SK-N-SH (cell line): ENCODE measurements at regions not wholly inside any gene's neighbourhood (a gene's known extent, or its start where the extent isn't known, plus 50 kb on each side); places are given as distances from the start of the nearest gene placed in this dataset.

Experiments used
- CTCF ChIA-PET: fragments of 300-600, 350-600 bp; formaldehyde crosslinking; extraction: SDS; loops from one replicate; lab custom pipeline; 2021; lab: Yijun Ruan, JAX
- POLR2A ChIA-PET: fragments of 350-600 bp; sonication (Branson Sonifier 250); formaldehyde crosslinking; extraction: SDS; loops from one replicate; lab custom pipeline; 2020; ENCODE audit warnings: antibody characterized with exemption, inconsistent platforms; lab: Yijun Ruan, JAX
- DNase-seq: peaks from one replicate; pipeline ENCODE4 v3.0.0; 2012
- H2AFZ ChIP-seq: fragments of 200-600 bp; sonication (generic); 2 replicates; pipeline ENCODE4 v1.8.1; 2016; ENCODE audit warnings: antibody characterized with exemption, mild to moderate bottlenecking, low read depth
- H3F3A ChIP-seq: fragments of 200-600 bp; sonication (generic); replicated peaks from 2 replicates; pipeline ENCODE3; 2016; ENCODE audit warnings: antibody characterized with exemption, mild to moderate bottlenecking; ENCODE audit not compliant: insufficient read depth
- H3K27ac ChIP-seq, 2 experiments: fragments of 200-500 bp in 1 of 2; fragments of 200-600 bp in 1 of 2; sonication (Bioruptor generic) in 1 of 2; sonication (generic), shearing (Covaris generic) in 1 of 2; 2 replicates each; pipeline versions ENCODE4 v1.5.1 to v1.6.1; 2014 to 2016; ENCODE audit warnings: low read depth in 2 of 2, inconsistent platforms in 1 of 2, low read length in 1 of 2, mild to moderate bottlenecking in 1 of 2, mixed read lengths in 1 of 2
- H3K27me3 ChIP-seq: fragments of 200-600 bp; sonication (generic), shearing (Covaris generic); 2 replicates; pipeline ENCODE4 v1.6.1; 2016; ENCODE audit warnings: mixed run types; ENCODE audit not compliant: insufficient read depth
- H3K36me3 ChIP-seq, 2 experiments: fragments of 200-500 bp in 1 of 2; fragments of 200-600 bp in 1 of 2; sonication (Bioruptor generic) in 1 of 2; sonication (generic) in 1 of 2; replicated peaks in 1 of 2; 2 replicates each; pipeline versions ENCODE3 to v1.5.1; 2014 to 2016; ENCODE audit warnings: low read length in 1 of 2, mild to moderate bottlenecking in 1 of 2; ENCODE audit not compliant: insufficient read depth in 2 of 2, control insufficient read depth in 1 of 2
- H3K4me1 ChIP-seq, 2 experiments: fragments of 200-500 bp in 1 of 2; fragments of 200-600 bp in 1 of 2; sonication (Bioruptor generic) in 1 of 2; sonication (generic), shearing (Covaris generic) in 1 of 2; 2 replicates each; pipeline versions ENCODE4 v1.5.1 to v1.6.1; 2014 to 2016; ENCODE audit warnings: low read depth in 1 of 2, low read length in 1 of 2, mixed run types in 1 of 2; ENCODE audit not compliant: insufficient read depth in 2 of 2, control insufficient read depth in 1 of 2
- H3K4me2 ChIP-seq: fragments of 200-600 bp; sonication (generic), shearing (Covaris generic); 2 replicates; pipeline ENCODE4 v1.6.1; 2017; ENCODE audit warnings: mixed run types
- H3K4me3 ChIP-seq, 2 experiments: fragments of 200-500 bp in 1 of 2; fragments of 200-600 bp in 1 of 2; sonication (Bioruptor generic) in 1 of 2; sonication (generic), shearing (Covaris generic) in 1 of 2; 2 replicates each; pipeline versions ENCODE4 v1.5.1 to v1.8.1; 2014 to 2016; ENCODE audit warnings: low read depth in 2 of 2, inconsistent platforms in 1 of 2, low read length in 1 of 2, mild to moderate bottlenecking in 1 of 2, mixed read lengths in 1 of 2, moderate library complexity in 1 of 2
- H3K79me2 ChIP-seq: fragments of 200-600 bp; sonication (generic); 2 replicates; pipeline ENCODE4 v1.8.1; 2017; ENCODE audit warnings: mild to moderate bottlenecking; ENCODE audit not compliant: insufficient read depth
- H3K9ac ChIP-seq: fragments of 200-600 bp; sonication (generic); 2 replicates; pipeline ENCODE4 v1.6.1; 2017; ENCODE audit warnings: mixed run types
- H3K9me2 ChIP-seq: fragments of 200-600 bp; sonication (generic); 2 replicates; pipeline ENCODE4 v1.6.1; 2017; ENCODE audit warnings: mixed run types
- H3K9me3 ChIP-seq: fragments of 200-600 bp; sonication (generic); 2 replicates; pipeline ENCODE4 v1.6.1; 2017; ENCODE audit warnings: mixed run types, mild to moderate bottlenecking, moderate library complexity
- H4K20me1 ChIP-seq: fragments of 200-600 bp; sonication (generic); 2 replicates; pipeline ENCODE4 v1.6.1; 2017; ENCODE audit warnings: mild to moderate bottlenecking, mixed run types; ENCODE audit not compliant: insufficient read depth
- CTCF ChIP-seq: fragments of 200-600 bp; sonication (generic); IDR thresholded peaks from 2 replicates; pipeline ENCODE4 v1.6.1; 2017; ENCODE audit warnings: antibody characterized with exemption, mild to moderate bottlenecking, moderate library complexity
- EP300 ChIP-seq, 2 experiments: IDR thresholded peaks; 2 replicates each; pipeline versions ENCODE4 v1.4.0 to v1.6.1; 2012; ENCODE audit warnings: borderline replicate concordance in 1 of 2, low read depth in 1 of 2, low read length in 1 of 2
- EZH2phosphoT487 ChIP-seq: fragments of 200-600 bp; sonication (generic); IDR thresholded peaks from 2 replicates; pipeline ENCODE4 v1.6.1; 2017; ENCODE audit warnings: low read depth, mixed run types, mild to moderate bottlenecking, antibody characterized with exemption, moderate library complexity, borderline replicate concordance
- RCOR1 ChIP-seq: fragments of 150-350 bp; IDR thresholded peaks from 2 replicates; pipeline ENCODE4 v1.6.1; 2017; ENCODE audit warnings: antibody characterized with exemption, low read length
- TEAD4 ChIP-seq: IDR thresholded peaks from 2 replicates; pipeline ENCODE4 v1.4.0; 2012; ENCODE audit warnings: mild to moderate bottlenecking, borderline replicate concordance; ENCODE audit not compliant: insufficient read depth
- WGBS: methylation state at CpG from one replicate; pipeline ENCODE4 v1.1.6; 2017; ENCODE audit warnings: low lambda C conversion rate; 5-methylcytosine and 5-hydroxymethylcytosine counted together

DNA sequence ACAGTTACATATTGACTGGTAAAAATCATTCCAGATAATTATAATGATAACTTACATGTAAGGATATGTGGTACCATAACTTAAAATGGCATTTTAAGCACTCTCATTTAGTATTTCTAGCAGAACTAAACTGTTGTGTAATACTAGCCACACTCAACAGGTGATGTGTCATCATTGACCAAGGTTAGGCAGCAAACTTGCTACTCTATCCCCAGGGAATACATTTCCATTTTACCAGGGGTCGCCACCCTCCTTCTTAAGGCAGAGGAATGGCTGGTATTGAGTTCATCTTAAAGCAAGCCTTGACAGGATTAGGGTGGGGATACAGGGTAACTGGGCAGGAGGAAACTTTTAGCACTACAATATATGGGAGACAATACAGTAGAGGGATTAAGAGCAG, 259.8 kb upstream of the CAMK1G start:
- Histone ChIP-seq H3K27me3 (no peaks in the 10 kb centered on the region), H3K9me3 (no peaks in the 10 kb centered on the region), H3K4me2 (no peak overlapping the region), H3K36me3 (no peaks in the 10 kb centered on the region), H3F3A (no peaks in the 10 kb centered on the region), H3K79me2 (no peaks in the 10 kb centered on the region), H3K9ac (no peak overlapping the region), H3K4me1 (peaks cover 5 to 9% of the 10 kb centered on the region in 2 experiments; a peak in 2 of 4 replicates), H3K4me3 (no peak overlapping the region), H4K20me1 (no peaks in the 10 kb centered on the region), H3K9me2 (no peaks in the 10 kb centered on the region), H2AFZ (no peak overlapping the region), H3K27ac (no peak overlapping the region)
- CTCF ChIA-PET: interaction anchor here (1.1 to 2.9 kb wide), 3 partner anchors 11 to 31 kb away, joined by 3 to 24 read pairs (median 7); no protein-coding TSS in a partner anchor
- POLR2A ChIA-PET: no interaction called here
- WGBS: 70% methylated on average over 1 of the region's 1 CpG
- TF ChIP-seq EP300 (IDR thresholded peaks at IDR 0.05; ENCODE audit: borderline replicate concordance in 1 of 2, low read depth in 1 of 2, low read length in 1 of 2) (no peak), RCOR1 (no peak), CTCF (no peak)
- no peak for DNase-seq

- Histone ChIP-seq H3K36me3 (no peaks in the 10 kb centered on the region), H3K27me3 (no peaks in the 10 kb centered on the region), H3K4me2 (no peak overlapping the region), H3K27ac (no peak overlapping the region), H3K9me2 (no peaks in the 10 kb centered on the region), H3K4me1 (peaks cover 0 to 9% of the 10 kb centered on the region in 2 experiments; a peak in 2 of 4 replicates), H4K20me1 (no peaks in the 10 kb centered on the region), H3F3A (no peaks in the 10 kb centered on the region), H3K9me3 (no peaks in the 10 kb centered on the region), H3K79me2 (no peaks in the 10 kb centered on the region), H2AFZ (no peak overlapping the region), H3K9ac (no peak overlapping the region), H3K4me3 (no peak overlapping the region)
- TF ChIP-seq EZH2phosphoT487 (no peak), TEAD4 (no peak), CTCF (no peak)
- ChIA-PET CTCF (interaction anchor here (0.8 to 2.9 kb wide), 7 partner anchors 10 to 123 kb away, joined by 3 to 24 read pairs (median 4); no protein-coding TSS in a partner anchor), POLR2A (no interaction called here)
- WGBS: 63% methylated on average over 5 of the region's 5 CpGs
- DNase-seq: no peak
Measured at GRCh38 chr1:209324901-209325871, 258.3 kb upstream of the CAMK1G start.
